WI38 (cell line): ENCODE measurements at regions not wholly inside any gene's neighbourhood (a gene's known extent, or its start where the extent isn't known, plus 50 kb on each side); places are given as distances from the start of the nearest gene placed in this dataset.
"Not testable (repeated sequence)": the region's sequence is repeated elsewhere in the genome, so short reads cannot be mapped to it uniquely, and the experiment has no call there.

Experiments
- H3K4me3 ChIP-seq: 2 replicates; pipeline ENCODE4 v1.5.1; 2011; ENCODE audit warnings: low read depth, mild to moderate bottlenecking, control low read depth, low read length
- TF ChIP-seq, protein P1 (sequence below): IDR thresholded peaks from 2 replicates; pipeline ENCODE4 v1.5.1; 2012; ENCODE audit warnings: low read depth, mild to moderate bottlenecking, control low read depth, low read length

DNA sequence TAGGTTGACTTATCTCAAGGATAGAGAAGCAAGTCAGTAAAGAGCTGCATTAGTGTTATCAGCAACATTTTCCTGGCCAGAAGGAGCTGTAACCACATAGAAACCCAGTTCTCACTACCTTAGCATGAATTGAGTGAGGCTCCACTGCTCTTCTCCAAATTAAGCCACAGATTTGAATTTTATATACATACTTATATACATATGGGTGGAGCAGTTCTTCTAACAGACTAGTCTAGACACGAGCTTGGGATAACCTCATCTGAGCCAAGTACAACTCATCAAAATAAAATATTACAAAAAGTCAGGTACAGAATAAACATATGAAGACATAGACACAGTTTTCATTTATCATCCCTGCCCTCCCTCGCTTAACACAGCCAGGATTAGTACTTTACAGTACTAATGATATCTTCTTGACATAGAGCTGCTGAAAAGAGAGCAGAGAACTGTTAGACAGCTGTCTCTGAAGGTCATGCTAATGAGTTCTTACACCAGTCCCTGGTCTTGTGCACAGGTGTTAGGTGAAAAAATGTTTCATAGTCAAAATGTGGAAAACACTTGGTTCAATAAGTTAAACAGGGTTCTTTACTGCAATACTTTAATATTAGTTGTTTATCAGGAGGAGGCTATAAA, 147.4 kb upstream of the HTR1E start:
- no peak overlapping the region for H3K4me3 ChIP-seq
- TF ChIP-seq, protein P1, sequence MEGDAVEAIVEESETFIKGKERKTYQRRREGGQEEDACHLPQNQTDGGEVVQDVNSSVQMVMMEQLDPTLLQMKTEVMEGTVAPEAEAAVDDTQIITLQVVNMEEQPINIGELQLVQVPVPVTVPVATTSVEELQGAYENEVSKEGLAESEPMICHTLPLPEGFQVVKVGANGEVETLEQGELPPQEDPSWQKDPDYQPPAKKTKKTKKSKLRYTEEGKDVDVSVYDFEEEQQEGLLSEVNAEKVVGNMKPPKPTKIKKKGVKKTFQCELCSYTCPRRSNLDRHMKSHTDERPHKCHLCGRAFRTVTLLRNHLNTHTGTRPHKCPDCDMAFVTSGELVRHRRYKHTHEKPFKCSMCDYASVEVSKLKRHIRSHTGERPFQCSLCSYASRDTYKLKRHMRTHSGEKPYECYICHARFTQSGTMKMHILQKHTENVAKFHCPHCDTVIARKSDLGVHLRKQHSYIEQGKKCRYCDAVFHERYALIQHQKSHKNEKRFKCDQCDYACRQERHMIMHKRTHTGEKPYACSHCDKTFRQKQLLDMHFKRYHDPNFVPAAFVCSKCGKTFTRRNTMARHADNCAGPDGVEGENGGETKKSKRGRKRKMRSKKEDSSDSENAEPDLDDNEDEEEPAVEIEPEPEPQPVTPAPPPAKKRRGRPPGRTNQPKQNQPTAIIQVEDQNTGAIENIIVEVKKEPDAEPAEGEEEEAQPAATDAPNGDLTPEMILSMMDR: no peak

DNA sequence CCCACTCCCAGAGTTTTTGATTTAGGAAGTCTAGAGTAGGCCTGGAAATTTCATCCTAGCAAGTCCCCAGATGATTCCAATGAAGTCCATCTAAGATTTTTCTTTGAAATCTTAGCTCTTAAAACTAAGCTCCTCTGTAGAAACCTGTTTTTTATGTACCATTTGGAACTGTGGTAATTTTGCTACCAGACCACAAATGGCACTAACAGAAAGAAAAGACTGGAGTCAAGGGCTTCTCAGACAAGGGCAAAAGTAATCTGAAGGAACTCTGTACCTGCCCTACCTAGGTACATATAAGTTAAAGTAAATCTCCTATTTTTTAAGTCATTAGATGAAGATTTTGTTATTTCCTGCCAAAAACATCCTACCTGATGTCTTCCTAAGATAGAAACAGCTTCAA, 155.0 kb upstream of the HTR1E start:
- TF ChIP-seq, protein P1: no peak
- no peak overlapping the region for H3K4me3 ChIP-seq

DNA sequence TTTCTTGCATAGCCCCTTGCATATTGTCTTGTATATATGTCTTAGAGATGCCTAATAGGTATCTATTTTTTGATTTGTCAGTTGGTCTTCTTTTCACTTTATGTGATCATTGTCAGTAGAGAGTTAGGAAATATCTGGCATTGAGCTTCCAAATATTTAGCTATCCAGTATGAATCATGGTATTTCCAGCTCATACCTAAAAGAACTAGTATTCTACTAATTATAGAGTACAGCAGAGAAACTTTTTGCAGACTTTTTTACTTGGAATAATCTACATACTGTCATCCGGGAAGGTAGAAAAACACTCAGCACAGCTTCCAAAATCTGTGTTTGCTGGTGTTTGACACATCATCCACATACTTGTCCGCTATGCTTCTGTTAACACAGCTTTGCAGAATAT, 156.4 kb upstream of the HTR1E start:
- TF ChIP-seq, protein P1: no peak

DNA sequence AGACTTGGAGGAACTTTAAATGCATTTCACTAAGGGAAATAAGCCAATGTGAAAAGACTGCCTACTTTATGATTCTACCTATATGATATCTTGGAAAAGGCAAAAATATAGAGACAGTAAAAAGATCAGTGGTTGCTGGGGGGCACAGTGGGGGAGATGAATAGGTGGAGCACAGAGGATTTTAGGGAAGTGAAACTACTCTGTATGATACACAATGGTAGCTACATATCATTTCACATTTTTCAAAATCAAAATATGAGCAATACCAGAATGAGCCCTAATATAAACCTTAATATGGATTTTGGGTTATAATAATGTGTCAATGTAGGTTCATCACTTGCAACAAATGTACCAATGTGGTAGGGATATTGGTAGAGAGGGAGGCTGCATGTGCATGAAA, 161.4 kb upstream of the HTR1E start:
- TF ChIP-seq, protein P1: no peak
- H3K4me3 ChIP-seq: no peak overlapping the region

More for the DNA sequence above, 156.4 kb upstream of the HTR1E start:
- H3K4me3 ChIP-seq: no peak overlapping the region

DNA sequence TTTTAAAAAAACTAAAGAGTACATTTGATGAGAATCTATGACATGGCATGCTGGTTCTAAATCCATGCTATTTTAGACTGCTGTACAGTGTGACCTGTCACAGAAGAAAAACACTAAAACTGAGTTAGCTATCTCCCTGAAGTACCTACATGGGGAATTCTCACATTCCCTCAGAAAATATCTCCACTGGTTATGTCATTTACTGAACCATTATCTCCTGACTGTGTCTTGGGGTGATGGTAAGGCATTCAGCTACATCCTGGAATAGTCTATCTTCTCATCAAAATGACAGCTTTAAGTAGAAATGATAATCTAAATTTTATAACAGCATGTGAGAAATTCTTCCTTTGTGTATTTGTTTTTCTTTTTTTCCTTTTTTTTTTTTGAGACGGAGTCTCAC, 172.1 kb upstream of the HTR1E start:
- H3K4me3 ChIP-seq: no peak overlapping the region
- TF ChIP-seq, protein P1: no peak

DNA sequence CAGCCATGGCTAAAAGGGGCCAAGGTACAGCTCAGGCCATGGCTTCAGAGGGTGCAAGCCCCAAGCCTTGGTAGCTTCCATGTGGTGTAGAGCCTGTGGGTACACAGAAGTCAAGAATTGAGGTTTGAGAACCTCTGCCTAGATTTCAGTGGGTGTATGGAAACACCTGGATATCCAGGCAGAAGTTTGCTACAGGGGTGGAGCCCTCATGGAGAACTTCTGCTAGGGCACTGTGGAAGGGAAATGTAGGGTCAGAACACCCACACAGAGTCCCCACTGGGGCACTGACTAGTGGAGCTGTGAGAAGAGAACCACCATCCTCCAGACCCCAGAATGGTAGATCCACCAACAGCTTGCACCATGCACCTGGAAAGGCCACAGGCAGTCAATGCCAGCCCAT, 177.4 kb upstream of the HTR1E start:
- H3K4me3 ChIP-seq: not testable (repeated sequence)

DNA sequence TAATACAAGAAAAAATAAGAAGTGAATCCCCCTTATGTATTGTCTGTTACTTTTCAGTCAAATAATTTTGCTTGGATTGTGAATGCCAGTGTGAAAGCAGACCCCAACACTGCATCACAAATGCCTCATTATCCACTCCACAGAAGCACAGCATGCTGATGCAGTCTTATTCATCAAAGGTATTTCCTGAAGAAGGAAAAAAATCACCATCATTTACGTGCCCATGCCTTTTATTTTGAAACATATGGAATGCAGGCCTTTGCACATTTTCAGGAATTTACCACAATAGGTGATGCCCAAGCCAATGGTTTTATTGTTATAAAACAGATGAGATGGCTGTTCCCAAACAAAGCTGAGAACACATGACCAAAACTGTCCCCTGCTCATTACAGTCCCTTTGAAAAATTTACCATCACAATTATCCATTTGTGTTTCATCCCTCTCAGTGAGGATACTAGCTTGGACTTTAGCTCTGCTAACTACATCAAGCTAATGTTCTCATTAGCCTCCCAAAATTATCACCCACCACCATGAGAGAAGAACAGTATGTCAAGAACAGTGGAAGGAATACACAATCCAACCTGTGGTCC, 180.6 kb upstream of the HTR1E start:
- H3K4me3 ChIP-seq: no peak overlapping the region
- TF ChIP-seq, protein P1: no peak

DNA sequence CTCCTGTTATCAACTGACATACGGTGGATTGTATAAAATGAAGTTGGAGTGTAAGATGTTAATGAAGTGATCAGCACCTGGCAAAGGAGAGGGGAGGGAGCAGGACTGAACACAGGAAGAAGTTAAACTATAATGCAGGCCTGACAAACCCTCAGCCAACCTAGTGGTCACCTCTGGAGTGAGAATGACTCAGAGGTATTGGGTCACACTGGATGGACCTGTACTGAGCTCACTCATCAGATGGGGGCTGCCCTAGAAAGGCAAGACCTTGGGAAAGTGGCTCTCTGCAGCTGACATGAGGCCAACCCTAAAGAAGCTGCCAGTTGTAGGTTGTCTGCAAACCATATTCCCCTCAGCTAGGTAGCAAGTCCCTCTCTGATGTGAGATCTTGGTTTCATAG, 193.3 kb upstream of the HTR1E start:
- TF ChIP-seq, protein P1: no peak
- H3K4me3 ChIP-seq: no peak overlapping the region
